Heart left ventricle (tissue), 13 donors: ENCODE measurements at regions not wholly inside any gene's neighbourhood (a gene's known extent, or its start where the extent isn't known, plus 50 kb on each side); places are given as distances from the start of the nearest gene placed in this dataset.

Experiments used
- CTCF ChIP-seq, 12 donors: fragments of 200-600 bp; sonication (generic) in 4 of 12; IDR thresholded peaks; one replicate each; pipeline versions ENCODE4 v1.5.0 to v1.8.0; 2018 to 2022; ENCODE audit warnings: antibody characterized with exemption in 12 of 12, mild to moderate bottlenecking in 5 of 12
- POLR2A ChIP-seq, 2 donors: fragments of 450-650 bp; IDR thresholded peaks; one replicate each; pipeline ENCODE4 v1.6.1; 2017; ENCODE audit warnings: antibody characterized with exemption in 2 of 2, mild to moderate bottlenecking in 2 of 2, moderate library complexity in 2 of 2
- donor health status: ischemic (EF 13 %, LVEDD 7.1; RV severe dilation, severe dysfunction).
- donor health status: DM: no; HTN: yes; CAD: no.
- donor health status: DM: no; HTN: no; CAD: no.
- donor health status: ischemic (EF 25% LVEDD 6.9; RV normal size, moderate dysfunction).
- donor health status: ischemic (EF 25% LVEDD 5.7; RV mildly dilated, moderate dysfunction).
- donor health status: ischemic (EF 35%, LVEDD 5.7; RV mildly dilated, moderate dysfunction).
- donor health status: nonischemic (EF 11% LVEDD 7.7; RV severe dilation, severe dysfunction).
- donor health status: DM: yes; HTN: yes; CAD: no.
- donor health status: PGD.
- donor health status: ischemic (EF 29% LVEDD 5.4; RV normal size, mild dysfunction).
- donor health status: nonischemic (EF 23%, LVEDD 6.1; RV moderate dilation, normal function).

GRCh38 chr2:136658201-136658600 lies 107.1 kb upstream of the THSD7B start:
- no peak for TF ChIP-seq CTCF (IDR thresholded peaks at IDR 0.05)
- no peak for TF ChIP-seq POLR2A (IDR thresholded peaks at IDR 0.05)
